ENCODE measurements at regions not wholly inside any gene's neighbourhood (a gene's known extent, or its start where the extent isn't known, plus 50 kb on each side); places are given as distances from the start of the nearest gene placed in this dataset.
A peak's percentile ranks its signal among the peaks of the same experiment; 100 is the strongest.

GRCh38 chr20:60085551-60086132, 127.4 kb downstream of the CDH26 start:
- H3K27ac Mint-ChIP-seq: no peak overlapping the region
- no peak for DNase-seq
- peaks cover 0 to 3% (median 0%) of the 10 kb centered on the region in 9 donors for H3K9me3 Mint-ChIP-seq
- H3K27me3 Mint-ChIP-seq: peaks cover 6 to 53% (median 48%) of the 10 kb centered on the region in 5 donors
- ATAC-seq: no peak
- H3K4me1 Mint-ChIP-seq: peaks cover 0 to 5% (median under 1%) of the 10 kb centered on the region in 4 donors
- peak overlapping the region in 1 of 10 donors; percentile 59 for H3K4me3 Mint-ChIP-seq
- peaks cover 0 to 2% (median 0%) of the 10 kb centered on the region in 3 donors for H3K36me3 Mint-ChIP-seq
- POLR2A ChIA-PET: no interaction called here

DNA sequence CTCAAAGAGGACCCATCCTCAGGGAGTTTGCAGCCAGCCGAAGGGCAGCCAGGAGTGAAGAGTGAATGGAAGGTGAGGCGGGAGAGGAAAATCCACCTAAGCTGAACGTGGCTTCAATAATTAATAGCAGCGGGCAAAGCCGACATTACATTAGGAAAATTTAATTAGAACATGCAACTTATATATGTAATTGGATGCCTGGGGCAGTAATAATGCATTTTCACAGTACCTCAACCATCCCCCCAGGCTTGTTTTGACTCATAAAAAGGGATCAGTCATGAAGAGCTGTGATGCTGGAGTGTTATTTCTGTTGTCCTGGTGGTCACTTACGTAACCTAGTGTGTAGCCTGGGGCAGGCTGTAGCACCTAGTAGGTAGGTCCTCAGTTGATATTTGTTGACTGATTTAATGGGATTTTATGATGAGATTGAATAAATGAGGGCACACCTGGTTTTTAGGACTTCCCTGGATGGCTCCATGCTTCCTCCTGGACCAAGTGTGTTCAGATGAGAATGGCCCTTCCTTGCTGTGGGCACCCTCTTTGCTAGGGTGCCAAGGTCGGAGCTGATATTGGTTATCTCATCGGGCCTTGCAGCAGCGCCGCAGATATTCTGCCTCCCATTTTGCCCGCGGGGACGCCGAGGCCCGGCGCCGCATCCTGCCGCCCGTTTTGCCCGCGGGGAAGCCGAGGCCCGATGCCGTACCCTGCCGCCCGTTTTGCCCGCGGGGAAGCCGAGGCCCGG, 128.8 kb downstream of the CDH26 start:
- no peak overlapping the region for H3K27ac Mint-ChIP-seq

GRCh38 chr20:60087563-60088105, 129.4 kb downstream of the CDH26 start:
- DNase-seq (no peak), ATAC-seq (no peak)
- Mint-ChIP-seq H3K4me3 (peak overlapping the region in 9 of 10 donors; percentile 56 to 82 (median 68)), H3K9me3 (peaks cover 0 to 7% (median 2%) of the 10 kb centered on the region in 9 donors), H3K4me1 (peaks cover 0 to 5% (median under 1%) of the 10 kb centered on the region in 4 donors), H3K27me3 (peaks cover 6 to 71% (median 46%) of the 10 kb centered on the region in 5 donors), H3K36me3 (peaks cover 0 to 3% (median 2%) of the 10 kb centered on the region in 3 donors), H3K27ac (no peak overlapping the region)
- POLR2A ChIA-PET: no interaction called here

More for the DNA sequence above, 128.8 kb downstream of the CDH26 start:
- ATAC-seq: no peak
- H3K27me3 Mint-ChIP-seq: peaks cover 6 to 66% (median 44%) of the 10 kb centered on the region in 5 donors
- H3K4me1 Mint-ChIP-seq: peaks cover 0 to 5% (median under 1%) of the 10 kb centered on the region in 4 donors
- peaks cover 0 to 3% (median 0%) of the 10 kb centered on the region in 9 donors for H3K9me3 Mint-ChIP-seq
- H3K4me3 Mint-ChIP-seq: peak overlapping the region in 9 of 10 donors; percentile 20 to 70 (median 44)
- peaks cover 0 to 2% (median under 1%) of the 10 kb centered on the region in 3 donors for H3K36me3 Mint-ChIP-seq
- POLR2A ChIA-PET: no interaction called here
- no peak for DNase-seq

- H3K36me3 Mint-ChIP-seq: peaks cover 2 to 3% (median 3%) of the 10 kb centered on the region in 3 donors
- no peak overlapping the region for H3K27ac Mint-ChIP-seq
- H3K27me3 Mint-ChIP-seq: peaks cover 6 to 75% (median 46%) of the 10 kb centered on the region in 5 donors
- H3K9me3 Mint-ChIP-seq: peaks cover 0 to 10% (median 3%) of the 10 kb centered on the region in 9 donors
- peak overlapping the region in 7 of 10 donors; percentile 12 to 82 (median 40) for H3K4me3 Mint-ChIP-seq
- H3K4me1 Mint-ChIP-seq: peaks cover 0 to 5% (median under 1%) of the 10 kb centered on the region in 4 donors
- POLR2A ChIA-PET: no interaction called here
- ATAC-seq: no peak
- no peak for DNase-seq
Observed at GRCh38 chr20:60088236-60088635, 130.0 kb downstream of the CDH26 start.

DNA sequence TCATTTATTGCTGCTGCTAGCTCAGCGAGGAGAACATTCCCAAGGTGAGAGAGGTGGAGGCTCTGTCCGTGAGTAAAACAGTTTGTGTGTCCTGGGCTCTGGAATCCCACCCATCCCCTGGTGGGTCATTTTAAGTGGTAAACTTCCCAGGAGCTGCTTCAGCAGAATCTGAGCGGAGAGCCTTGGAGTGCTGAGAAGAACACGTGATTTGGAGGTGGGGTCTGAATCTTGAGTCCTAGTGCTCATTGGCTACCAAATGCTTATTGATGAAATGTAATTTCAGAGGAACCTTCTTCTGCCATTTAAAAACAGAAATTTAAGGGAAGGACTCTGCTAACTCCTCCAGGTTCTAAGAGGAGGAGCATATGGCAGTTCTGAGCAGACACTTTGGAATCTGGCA, 132.4 kb downstream of the CDH26 start:
- H3K4me1 Mint-ChIP-seq: peaks cover 0 to 5% (median under 1%) of the 10 kb centered on the region in 4 donors
- H3K36me3 Mint-ChIP-seq: peaks cover 2 to 13% (median 3%) of the 10 kb centered on the region in 3 donors
- peaks cover 6 to 81% (median 40%) of the 10 kb centered on the region in 5 donors for H3K27me3 Mint-ChIP-seq
- no peak overlapping the region for H3K4me3 Mint-ChIP-seq
- DNase-seq (no peak), ATAC-seq (no peak)
- H3K9me3 Mint-ChIP-seq: peaks cover 0 to 20% (median 5%) of the 10 kb centered on the region in 9 donors
- POLR2A ChIA-PET: no interaction called here
- no peak overlapping the region for H3K27ac Mint-ChIP-seq

DNA sequence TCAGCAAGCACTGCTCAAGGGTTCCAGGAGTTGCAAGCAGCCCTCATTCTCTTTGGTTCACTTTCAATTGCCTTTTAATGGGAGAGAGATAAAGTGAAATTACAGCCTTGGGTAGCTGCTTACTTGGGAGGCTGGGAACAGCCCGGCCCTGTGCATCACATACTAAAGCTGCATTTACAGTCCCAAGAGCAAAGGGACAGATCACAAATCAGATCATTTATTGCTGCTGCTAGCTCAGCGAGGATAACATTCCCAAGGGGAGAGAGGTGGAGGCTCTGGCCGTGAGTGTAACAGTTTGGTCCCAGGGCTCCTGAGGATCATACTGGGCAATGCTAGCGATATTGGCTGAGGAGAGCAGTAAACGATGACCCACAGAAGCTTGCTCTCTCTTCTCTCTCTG, 133.1 kb downstream of the CDH26 start:
- Mint-ChIP-seq H3K27me3 (peaks cover 6 to 74% (median 34%) of the 10 kb centered on the region in 5 donors), H3K4me3 (no peak overlapping the region), H3K9me3 (peaks cover 0 to 20% (median 5%) of the 10 kb centered on the region in 9 donors), H3K36me3 (peaks cover 2 to 13% (median 3%) of the 10 kb centered on the region in 3 donors), H3K27ac (no peak overlapping the region), H3K4me1 (peaks cover 0 to 5% (median under 1%) of the 10 kb centered on the region in 4 donors)
- DNase-seq (no peak), ATAC-seq (no peak)
- POLR2A ChIA-PET: no interaction called here

- H3K4me1 Mint-ChIP-seq: peaks cover 0 to 5% (median 0%) of the 10 kb centered on the region in 4 donors
- H3K27me3 Mint-ChIP-seq: peaks cover 5 to 74% (median 32%) of the 10 kb centered on the region in 5 donors
- no peak for ATAC-seq
- POLR2A ChIA-PET: no interaction called here
- H3K27ac Mint-ChIP-seq: no peak overlapping the region
- H3K36me3 Mint-ChIP-seq: peaks cover 2 to 13% (median 3%) of the 10 kb centered on the region in 3 donors
- no peak overlapping the region for H3K4me3 Mint-ChIP-seq
- peaks cover 0 to 20% (median 5%) of the 10 kb centered on the region in 9 donors for H3K9me3 Mint-ChIP-seq
- no peak for DNase-seq
Observed at GRCh38 chr20:60091861-60092260, 133.6 kb downstream of the CDH26 start.

- no peak overlapping the region for H3K27ac Mint-ChIP-seq
- H3K4me3 Mint-ChIP-seq: no peak overlapping the region
- no peak for ATAC-seq
- H3K9me3 Mint-ChIP-seq: peaks cover 0 to 20% (median 5%) of the 10 kb centered on the region in 9 donors
- peaks cover 2 to 75% (median 31%) of the 10 kb centered on the region in 5 donors for H3K27me3 Mint-ChIP-seq
- POLR2A ChIA-PET: no interaction called here
- no peak for DNase-seq
- peaks cover 0 to 2% (median 0%) of the 10 kb centered on the region in 4 donors for H3K4me1 Mint-ChIP-seq
- peaks cover 2 to 13% (median 3%) of the 10 kb centered on the region in 3 donors for H3K36me3 Mint-ChIP-seq
Observed at GRCh38 chr20:60092729-60093128, 134.5 kb downstream of the CDH26 start.

- Mint-ChIP-seq H3K36me3 (peaks cover 0 to 19% (median 3%) of the 10 kb centered on the region in 3 donors), H3K9me3 (peaks cover 0 to 20% (median 6%) of the 10 kb centered on the region in 9 donors), H3K4me1 (peaks cover 0 to under 1% (median 0%) of the 10 kb centered on the region in 4 donors), H3K27ac (no peak overlapping the region), H3K4me3 (no peak overlapping the region), H3K27me3 (peaks cover 0 to 49% (median 10%) of the 10 kb centered on the region in 5 donors)
- DNase-seq (no peak), ATAC-seq (no peak)
- POLR2A ChIA-PET: no interaction called here
Observed at GRCh38 chr20:60095456-60095855, 137.2 kb downstream of the CDH26 start.

- Mint-ChIP-seq H3K9me3 (peaks cover 0 to 20% (median 6%) of the 10 kb centered on the region in 9 donors), H3K4me1 (peaks cover 3 to 8% (median 5%) of the 10 kb centered on the region in 4 donors), H3K27me3 (peaks cover 0 to 42% (median 10%) of the 10 kb centered on the region in 5 donors), H3K27ac (peak overlapping the region in 1 of 10 donors; percentile 43), H3K4me3 (no peak overlapping the region), H3K36me3 (peaks cover 0 to 19% (median 3%) of the 10 kb centered on the region in 3 donors)
- POLR2A ChIA-PET: no interaction called here
- DNase-seq (no peak), ATAC-seq (no peak)
Observed at GRCh38 chr20:60096166-60096565, 137.9 kb downstream of the CDH26 start.

DNA sequence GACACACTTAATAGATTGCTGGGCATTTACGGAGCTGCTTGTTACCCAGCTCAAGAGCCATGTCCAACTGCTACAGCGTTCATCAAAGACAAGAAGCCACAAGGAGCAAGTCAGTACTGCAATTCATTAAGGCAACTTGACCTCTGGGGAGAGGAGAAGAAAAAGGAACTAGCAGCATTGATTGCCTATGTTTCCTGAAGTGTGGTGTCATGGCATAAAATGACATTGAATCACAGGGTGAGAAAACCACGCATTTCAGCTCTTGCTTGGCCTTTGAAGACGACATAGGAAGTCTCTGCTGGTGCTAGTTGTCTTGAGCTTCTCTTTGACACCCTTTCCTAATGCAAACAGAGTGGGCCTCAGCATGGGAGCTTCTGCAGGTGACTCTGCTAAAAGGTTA, 139.1 kb downstream of the CDH26 start:
- peaks cover 0 to 16% (median 6%) of the 10 kb centered on the region in 9 donors for H3K9me3 Mint-ChIP-seq
- H3K4me3 Mint-ChIP-seq: no peak overlapping the region
- peaks cover 0 to 19% (median 1%) of the 10 kb centered on the region in 3 donors for H3K36me3 Mint-ChIP-seq
- H3K27me3 Mint-ChIP-seq: peaks cover 0 to 31% (median 10%) of the 10 kb centered on the region in 5 donors
- DNase-seq: no peak
- no peak overlapping the region for H3K27ac Mint-ChIP-seq
- H3K4me1 Mint-ChIP-seq: peaks cover 6 to 10% (median 7%) of the 10 kb centered on the region in 4 donors
- no peak for ATAC-seq
- POLR2A ChIA-PET: no interaction called here

DNA sequence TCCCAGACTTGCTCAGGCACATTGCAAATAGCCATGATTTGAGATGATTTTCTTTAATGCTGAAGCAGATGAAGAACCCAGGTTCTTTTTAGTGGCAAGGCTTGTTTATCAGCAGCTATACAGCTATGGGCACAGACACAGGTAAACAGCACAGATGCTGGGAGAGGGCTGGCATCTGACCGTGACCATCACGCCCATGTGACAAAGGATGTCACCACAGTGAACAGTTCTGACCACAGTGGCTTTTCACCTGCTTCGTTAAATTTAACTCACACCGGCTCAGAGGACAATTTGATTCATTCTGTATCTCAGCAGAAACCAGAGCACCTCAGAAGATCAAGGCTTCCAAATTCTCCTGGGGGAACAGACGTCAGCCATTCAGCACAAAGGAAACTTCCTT, 142.6 kb downstream of the CDH26 start:
- ATAC-seq: no peak
- Mint-ChIP-seq H3K4me3 (no peak overlapping the region), H3K27me3 (peaks cover 0 to 16% (median 7%) of the 10 kb centered on the region in 5 donors), H3K36me3 (peaks cover 0 to 6% (median 0%) of the 10 kb centered on the region in 3 donors), H3K27ac (no peak overlapping the region), H3K4me1 (peaks cover 6 to 10% (median 7%) of the 10 kb centered on the region in 4 donors), H3K9me3 (peaks cover 0 to 4% (median 0%) of the 10 kb centered on the region in 9 donors)
- POLR2A ChIA-PET: no interaction called here
- no peak for DNase-seq
